SK-N-SH (cell line): ENCODE measurements at regions not wholly inside any gene's neighbourhood (a gene's known extent, or its start where the extent isn't known, plus 50 kb on each side); places are given as distances from the start of the nearest gene placed in this dataset.

Experiments
- CTCF ChIA-PET: fragments of 300-600, 350-600 bp; formaldehyde crosslinking; extraction: SDS; loops from one replicate; lab custom pipeline; 2021; lab: Yijun Ruan, JAX
- POLR2A ChIA-PET: fragments of 350-600 bp; sonication (Branson Sonifier 250); formaldehyde crosslinking; extraction: SDS; loops from one replicate; lab custom pipeline; 2020; ENCODE audit warnings: antibody characterized with exemption, inconsistent platforms; lab: Yijun Ruan, JAX
- DNase-seq: peaks from one replicate; pipeline ENCODE4 v3.0.0; 2012
- H2AFZ ChIP-seq: fragments of 200-600 bp; sonication (generic); 2 replicates; pipeline ENCODE4 v1.8.1; 2016; ENCODE audit warnings: antibody characterized with exemption, mild to moderate bottlenecking, low read depth
- H3F3A ChIP-seq: fragments of 200-600 bp; sonication (generic); replicated peaks from 2 replicates; pipeline ENCODE3; 2016; ENCODE audit warnings: antibody characterized with exemption, mild to moderate bottlenecking; ENCODE audit not compliant: insufficient read depth
- H3K27ac ChIP-seq, 2 experiments: fragments of 200-500 bp in 1 of 2; fragments of 200-600 bp in 1 of 2; sonication (Bioruptor generic) in 1 of 2; sonication (generic), shearing (Covaris generic) in 1 of 2; 2 replicates each; pipeline versions ENCODE4 v1.5.1 to v1.6.1; 2014 to 2016; ENCODE audit warnings: low read depth in 2 of 2, inconsistent platforms in 1 of 2, low read length in 1 of 2, mild to moderate bottlenecking in 1 of 2, mixed read lengths in 1 of 2
- H3K27me3 ChIP-seq: fragments of 200-600 bp; sonication (generic), shearing (Covaris generic); 2 replicates; pipeline ENCODE4 v1.6.1; 2016; ENCODE audit warnings: mixed run types; ENCODE audit not compliant: insufficient read depth
- H3K36me3 ChIP-seq, 2 experiments: fragments of 200-500 bp in 1 of 2; fragments of 200-600 bp in 1 of 2; sonication (Bioruptor generic) in 1 of 2; sonication (generic) in 1 of 2; replicated peaks in 1 of 2; 2 replicates each; pipeline versions ENCODE3 to v1.5.1; 2014 to 2016; ENCODE audit warnings: low read length in 1 of 2, mild to moderate bottlenecking in 1 of 2; ENCODE audit not compliant: insufficient read depth in 2 of 2, control insufficient read depth in 1 of 2
- H3K4me1 ChIP-seq, 2 experiments: fragments of 200-500 bp in 1 of 2; fragments of 200-600 bp in 1 of 2; sonication (Bioruptor generic) in 1 of 2; sonication (generic), shearing (Covaris generic) in 1 of 2; 2 replicates each; pipeline versions ENCODE4 v1.5.1 to v1.6.1; 2014 to 2016; ENCODE audit warnings: low read depth in 1 of 2, low read length in 1 of 2, mixed run types in 1 of 2; ENCODE audit not compliant: insufficient read depth in 2 of 2, control insufficient read depth in 1 of 2
- H3K4me2 ChIP-seq: fragments of 200-600 bp; sonication (generic), shearing (Covaris generic); 2 replicates; pipeline ENCODE4 v1.6.1; 2017; ENCODE audit warnings: mixed run types
- H3K4me3 ChIP-seq, 2 experiments: fragments of 200-500 bp in 1 of 2; fragments of 200-600 bp in 1 of 2; sonication (Bioruptor generic) in 1 of 2; sonication (generic), shearing (Covaris generic) in 1 of 2; 2 replicates each; pipeline versions ENCODE4 v1.5.1 to v1.8.1; 2014 to 2016; ENCODE audit warnings: low read depth in 2 of 2, inconsistent platforms in 1 of 2, low read length in 1 of 2, mild to moderate bottlenecking in 1 of 2, mixed read lengths in 1 of 2, moderate library complexity in 1 of 2
- H3K79me2 ChIP-seq: fragments of 200-600 bp; sonication (generic); 2 replicates; pipeline ENCODE4 v1.8.1; 2017; ENCODE audit warnings: mild to moderate bottlenecking; ENCODE audit not compliant: insufficient read depth
- H3K9ac ChIP-seq: fragments of 200-600 bp; sonication (generic); 2 replicates; pipeline ENCODE4 v1.6.1; 2017; ENCODE audit warnings: mixed run types
- H3K9me2 ChIP-seq: fragments of 200-600 bp; sonication (generic); 2 replicates; pipeline ENCODE4 v1.6.1; 2017; ENCODE audit warnings: mixed run types
- H3K9me3 ChIP-seq: fragments of 200-600 bp; sonication (generic); 2 replicates; pipeline ENCODE4 v1.6.1; 2017; ENCODE audit warnings: mixed run types, mild to moderate bottlenecking, moderate library complexity
- H4K20me1 ChIP-seq: fragments of 200-600 bp; sonication (generic); 2 replicates; pipeline ENCODE4 v1.6.1; 2017; ENCODE audit warnings: mild to moderate bottlenecking, mixed run types; ENCODE audit not compliant: insufficient read depth
- CHD2 ChIP-seq: fragments of 150-350 bp; IDR thresholded peaks from 2 replicates; pipeline ENCODE4 v1.6.1; 2018; ENCODE audit warnings: low read length; ENCODE audit not compliant: partially characterized antibody
- EP300 ChIP-seq, 2 experiments: IDR thresholded peaks; 2 replicates each; pipeline versions ENCODE4 v1.4.0 to v1.6.1; 2012; ENCODE audit warnings: borderline replicate concordance in 1 of 2, low read depth in 1 of 2, low read length in 1 of 2
- FOXJ3 ChIP-seq: sonication (generic); formaldehyde crosslinking; IDR thresholded peaks from 2 replicates; pipeline ENCODE4 v1.5.1; 2020; ENCODE audit warnings: mild to moderate bottlenecking, missing genetic modification reagents
- FOXM1 ChIP-seq: IDR thresholded peaks from 2 replicates; pipeline ENCODE4 v1.4.0; 2012; ENCODE audit warnings: low read depth, mild to moderate bottlenecking
- GABPA ChIP-seq: IDR thresholded peaks from 2 replicates; pipeline ENCODE4 v1.4.0; 2012; ENCODE audit warnings: low read depth, mild to moderate bottlenecking
- GATA2 ChIP-seq: sonication (generic); formaldehyde crosslinking; IDR thresholded peaks from 2 replicates; pipeline ENCODE4 v1.5.0; 2020; ENCODE audit warnings: mild to moderate bottlenecking, missing genetic modification reagents
- IRF3 ChIP-seq: fragments of 150-350 bp; IDR thresholded peaks from 2 replicates; pipeline ENCODE4 v1.6.1; 2016; ENCODE audit warnings: mild to moderate bottlenecking, low read depth, low read length
- JUND ChIP-seq: IDR thresholded peaks from 2 replicates; pipeline ENCODE4 v1.4.0; 2012
- MAX ChIP-seq: IDR thresholded peaks from 2 replicates; pipeline ENCODE4 v1.4.0; 2012; ENCODE audit warnings: low read depth
- MEF2A ChIP-seq: IDR thresholded peaks from 2 replicates; pipeline ENCODE4 v1.4.0; 2012; ENCODE audit warnings: low read depth, borderline replicate concordance
- MXI1 ChIP-seq: IDR thresholded peaks from 2 replicates; pipeline ENCODE4 v1.6.1; 2012; ENCODE audit warnings: mild to moderate bottlenecking, low read depth, low read length, improper control_type of control experiment
- NFIC ChIP-seq: IDR thresholded peaks from 2 replicates; pipeline ENCODE4 v1.4.0; 2012; ENCODE audit warnings: borderline replicate concordance
- NRF1 ChIP-seq: IDR thresholded peaks from 2 replicates; pipeline ENCODE4 v1.6.1; 2012; ENCODE audit warnings: low read depth, mild to moderate bottlenecking, low read length
- RCOR1 ChIP-seq: fragments of 150-350 bp; IDR thresholded peaks from 2 replicates; pipeline ENCODE4 v1.6.1; 2017; ENCODE audit warnings: antibody characterized with exemption, low read length
- REST ChIP-seq: IDR thresholded peaks from 2 replicates; pipeline ENCODE4 v1.6.1; 2012; ENCODE audit warnings: mild to moderate bottlenecking, low read depth, low read length, moderate library complexity
- RFX5 ChIP-seq: IDR thresholded peaks from 2 replicates; pipeline ENCODE4 v1.6.1; 2012; ENCODE audit warnings: mild to moderate bottlenecking, improper control_type of control experiment, low read length
- RXRA ChIP-seq: IDR thresholded peaks from 2 replicates; pipeline ENCODE4 v1.4.0; 2012; ENCODE audit warnings: low read depth, mild to moderate bottlenecking, borderline replicate concordance
- SMC3 ChIP-seq: IDR thresholded peaks from 2 replicates; pipeline ENCODE4 v1.6.1; 2012; ENCODE audit warnings: low read depth, low read length, improper control_type of control experiment
- TEAD4 ChIP-seq: IDR thresholded peaks from 2 replicates; pipeline ENCODE4 v1.4.0; 2012; ENCODE audit warnings: mild to moderate bottlenecking, borderline replicate concordance; ENCODE audit not compliant: insufficient read depth
- USF1 ChIP-seq: IDR thresholded peaks from 2 replicates; pipeline ENCODE4 v1.4.0; 2012; ENCODE audit warnings: low read depth, borderline replicate concordance
- YY1 ChIP-seq: IDR thresholded peaks from 2 replicates; pipeline ENCODE4 v1.4.0; 2012; ENCODE audit warnings: low read depth, mild to moderate bottlenecking
- ZBTB33 ChIP-seq: IDR thresholded peaks from 2 replicates; pipeline ENCODE4 v1.4.0; 2012; ENCODE audit warnings: low read depth, borderline replicate concordance
- WGBS: methylation state at CpG from one replicate; pipeline ENCODE4 v1.1.6; 2017; ENCODE audit warnings: low lambda C conversion rate; 5-methylcytosine and 5-hydroxymethylcytosine counted together

GRCh38 chr9:22921742-22922141, 475.1 kb downstream of the DMRTA1 start:
- CTCF ChIA-PET: no interaction called here
- Histone ChIP-seq H3K9ac (no peak overlapping the region), H3K36me3 (no peaks in the 10 kb centered on the region), H3K4me1 (no peaks in the 10 kb centered on the region), H3K9me2 (0 out of 2 replicates have a peak, but pooled peaks cover 2% of the 10 kb centered on the region), H2AFZ (no peak overlapping the region), H3K4me2 (no peak overlapping the region), H3K27ac (no peak overlapping the region), H4K20me1 (no peaks in the 10 kb centered on the region), H3K4me3 (no peak overlapping the region), H3F3A (no peaks in the 10 kb centered on the region), H3K9me3 (no peaks in the 10 kb centered on the region), H3K27me3 (no peaks in the 10 kb centered on the region), H3K79me2 (no peaks in the 10 kb centered on the region)
- POLR2A ChIA-PET: no interaction called here
- 0% methylated on average over 3 of the region's 3 CpGs for WGBS
- DNase-seq: no peak
- TF ChIP-seq FOXJ3 (CRISPR knock-in tag) (no peak), MXI1 (no peak), ZBTB33 (no peak), FOXM1 (no peak), GATA2 (no peak), MAX (no peak), NRF1 (no peak), RXRA (no peak)

GRCh38 chr9:22922222-22922621, 475.6 kb downstream of the DMRTA1 start:
- 43% methylated on average over 4 of the region's 4 CpGs for WGBS
- no peak overlapping the region; the same call in 1 of the 2 replicates for H2AFZ ChIP-seq
- TF ChIP-seq JUND: no peak
- no peak for TF ChIP-seq GABPA
- TF ChIP-seq IRF3: no peak
- no peak for TF ChIP-seq CHD2
- TF ChIP-seq REST: no peak
- TF ChIP-seq SMC3: no peak
- no peak for TF ChIP-seq USF1
- TF ChIP-seq RXRA: no peak
- TF ChIP-seq EP300 (IDR thresholded peaks at IDR 0.05; ENCODE audit: borderline replicate concordance in 1 of 2, low read depth in 1 of 2, low read length in 1 of 2): no peak
- TF ChIP-seq MEF2A: no peak
- TF ChIP-seq RCOR1: no peak
- TF ChIP-seq NFIC: no peak
- TF ChIP-seq RFX5: no peak
- no peak for TF ChIP-seq YY1
- no peak for TF ChIP-seq TEAD4
- no peak for TF ChIP-seq NRF1
- H3K4me1 ChIP-seq: no peaks in the 10 kb centered on the region
- ChIA-PET CTCF (interaction anchor here (1.0 to 1.1 kb wide), 2 partner anchors 9 to 452 kb away, joined by 3 to 4 read pairs; no protein-coding TSS in a partner anchor), POLR2A (no interaction called here)
- no peak overlapping the region for H3K9ac ChIP-seq
- no peak overlapping the region for H3K4me2 ChIP-seq
- H3K9me2 ChIP-seq: 0 out of 2 replicates have a peak, but pooled peaks cover 2% of the 10 kb centered on the region
- H3K4me3 ChIP-seq: no peak overlapping the region
- H4K20me1 ChIP-seq: no peaks in the 10 kb centered on the region
- no peaks in the 10 kb centered on the region for H3K27me3 ChIP-seq
- no peaks in the 10 kb centered on the region for H3F3A ChIP-seq
- no peaks in the 10 kb centered on the region for H3K36me3 ChIP-seq
- no peak for DNase-seq
- no peaks in the 10 kb centered on the region for H3K9me3 ChIP-seq
- H3K27ac ChIP-seq: no peak overlapping the region
- H3K79me2 ChIP-seq: no peaks in the 10 kb centered on the region
